GM12878 (cell line): ENCODE measurements at regions not wholly inside any gene's neighbourhood (a gene's known extent, or its start where the extent isn't known, plus 50 kb on each side); places are given as distances from the start of the nearest gene placed in this dataset.

Source experiments
- ATAC-seq: fragments of 200-7000 bp; cut with Tn5 transposase; 3 replicates; pipeline ENCODE4 v1.9.1; 2020; ENCODE audit warnings: mild to moderate bottlenecking, moderate library complexity
- BruUV-seq: library from RNA; stranded (reverse); fragments of 400-500 nt; replicated peaks from 2 replicates; lab custom pipeline; 2021; lab: Mats Ljungman, UMichigan
- CTCF ChIA-PET: fragments of 300-600 bp; sonication (Branson Sonifier 250); formaldehyde crosslinking; extraction: SDS; loops from one replicate; lab custom pipeline; 2021; ENCODE audit warnings: inconsistent platforms; lab: Yijun Ruan, JAX
- POLR2A ChIA-PET: fragments of 350-600 bp; formaldehyde crosslinking; extraction: SDS; loops from one replicate; lab custom pipeline; 2021; ENCODE audit warnings: inconsistent platforms; lab: Charles Lee
- RAD21 ChIA-PET: fragments of 300-600 bp; sonication (Branson Sonifier 250); formaldehyde crosslinking; loops from one replicate; lab custom pipeline; 2023; ENCODE audit warnings: antibody characterized with exemption; ENCODE audit not compliant: unreplicated experiment; lab: Charles Lee
- SMC1A ChIA-PET: fragments of 300-600 bp; sonication (Branson Sonifier 250); formaldehyde crosslinking; loops from one replicate; lab custom pipeline; 2023; ENCODE audit not compliant: unreplicated experiment, uncharacterized antibody; lab: Charles Lee
- DNase-seq: peaks from one replicate; pipeline ENCODE4 v3.0.0-alpha.2; 2011; ENCODE audit warnings: low read depth, low spot score
- FAIRE-seq: peaks from 3 replicates; lab custom pipeline; 2011; peaks lifted over from hg19 to GRCh38; lab: Jason Lieb, UNC
- H2AFZ ChIP-seq: 2 replicates; pipeline ENCODE4 v1.6.0; 2011; ENCODE audit warnings: low read depth, low read length, control low read depth; ENCODE audit not compliant: control insufficient read depth
- H3K27ac ChIP-seq: 2 replicates; pipeline ENCODE4 v1.5.1; 2011; ENCODE audit warnings: control low read depth; ENCODE audit not compliant: control insufficient read depth, insufficient read depth
- H3K27me3 ChIP-seq, 2 experiments: replicated peaks in 1 of 2; 2 replicates each; pipeline versions ENCODE4 v1.6.0 to v1.6.1; 2011; ENCODE audit warnings: low read length in 1 of 2; ENCODE audit not compliant: control insufficient read depth in 2 of 2, insufficient read depth in 2 of 2
- H3K36me3 ChIP-seq, 2 experiments: 2 replicates each; pipeline ENCODE4 v1.5.1; 2011; ENCODE audit warnings: low read length in 1 of 2; ENCODE audit not compliant: control insufficient read depth in 2 of 2, insufficient read depth in 2 of 2
- H3K4me1 ChIP-seq: 2 replicates; pipeline ENCODE4 v1.6.1; 2011; ENCODE audit warnings: mild to moderate bottlenecking, low read length, moderate library complexity, mixed read lengths; ENCODE audit not compliant: control insufficient read depth, insufficient read depth
- H3K4me2 ChIP-seq: 2 replicates; pipeline ENCODE4 v1.6.0; 2011; ENCODE audit warnings: control low read depth; ENCODE audit not compliant: control insufficient read depth, insufficient read depth
- H3K4me3 ChIP-seq: fragments of 200-600 bp; sonication (generic); 2 replicates; pipeline ENCODE4 v1.5.1; 2016
- H3K79me2 ChIP-seq: 2 replicates; pipeline ENCODE4 v1.6.0; 2011; ENCODE audit warnings: low read length; ENCODE audit not compliant: control insufficient read depth, insufficient read depth
- H3K9ac ChIP-seq: 2 replicates; pipeline ENCODE4 v1.8.0; 2011; ENCODE audit warnings: low read length, control low read depth, mixed read lengths; ENCODE audit not compliant: control insufficient read depth, insufficient read depth
- H3K9me3 ChIP-seq: replicated peaks from 3 replicates; pipeline ENCODE4 v1.5.1; 2011; ENCODE audit warnings: mild to moderate bottlenecking, low read length; ENCODE audit not compliant: control insufficient read depth, insufficient read depth
- H4K20me1 ChIP-seq: 2 replicates; pipeline ENCODE4 v1.6.0; 2011; ENCODE audit not compliant: control insufficient read depth, insufficient read depth
- BMI1 ChIP-seq: fragments of 450-650 bp; IDR thresholded peaks from 2 replicates; pipeline ENCODE4 v1.6.1; 2016; ENCODE audit warnings: mild to moderate bottlenecking, moderate library complexity, borderline replicate concordance
- HDAC6 ChIP-seq: fragments of 200-600 bp; sonication (generic); IDR thresholded peaks from one replicate; pipeline ENCODE4 v1.8.0; 2017; ENCODE audit warnings: antibody characterized with exemption; ENCODE audit not compliant: unreplicated experiment
- MXI1 ChIP-seq: fragments of 150-350 bp; IDR thresholded peaks from 2 replicates; pipeline ENCODE4 v1.6.1; 2011; ENCODE audit warnings: low read depth, mild to moderate bottlenecking, inconsistent platforms, low read length, improper control_type of control experiment
- NKRF ChIP-seq: fragments of 450-650 bp; conservative IDR thresholded peaks from 2 replicates; pipeline ENCODE4 v1.6.1; 2017; ENCODE audit warnings: mild to moderate bottlenecking, moderate library complexity
- PAX5 ChIP-seq: IDR thresholded peaks from 2 replicates; pipeline ENCODE4 v1.6.1; 2011; ENCODE audit warnings: low read depth, low read length, borderline replicate concordance
- POLR2AphosphoS5 ChIP-seq: IDR thresholded peaks from 2 replicates; pipeline ENCODE4 v1.6.1; 2011; ENCODE audit warnings: mild to moderate bottlenecking, low read length, inconsistent platforms
- SKIL ChIP-seq: fragments of 450-650 bp; IDR thresholded peaks from 2 replicates; pipeline ENCODE4 v1.6.1; 2017; ENCODE audit warnings: mild to moderate bottlenecking, low read depth, inconsistent platforms; ENCODE audit not compliant: poor library complexity, severe bottlenecking
- WRNIP1 ChIP-seq: IDR thresholded peaks from 2 replicates; pipeline ENCODE4 v1.6.1; 2011; ENCODE audit warnings: low read depth, low read length, improper control_type of control experiment, borderline replicate concordance
- WGBS: methylation state at CpG from one replicate; pipeline ENCODE4 v1.1.6; 2016; ENCODE audit warnings: low lambda C conversion rate; ENCODE audit not compliant: insufficient replicate concordance, insufficient coverage; ENCODE audit errors: missing lambda C conversion rate; 5-methylcytosine and 5-hydroxymethylcytosine counted together
- in situ Hi-C: fragments of 300-500 bp; cut with MboI; formaldehyde crosslinking; loops from 9 replicates; pipeline ENCODE4 v1.14.3; 2018; ENCODE audit warnings: mixed read lengths
- intact Hi-C: fragments of 100-400 bp; cut with micrococcal nuclease; formaldehyde crosslinking; loops from one replicate; pipeline ENCODE4 v1.14.2; 2022; ENCODE audit not compliant: unreplicated experiment
- TF ChIP-seq, protein P1 (sequence below): fragments of 450-650 bp; IDR thresholded peaks from 2 replicates; pipeline ENCODE4 v1.6.1; 2017; ENCODE audit warnings: mild to moderate bottlenecking, moderate library complexity
- TF ChIP-seq, protein P2 (sequence below): fragments of 450-650 bp; IDR thresholded peaks from 2 replicates; pipeline ENCODE4 v1.6.1; 2016; ENCODE audit warnings: mild to moderate bottlenecking, moderate library complexity, borderline replicate concordance
- TF ChIP-seq, protein P3 (sequence below): IDR thresholded peaks from 2 replicates; pipeline ENCODE4 v1.6.1; 2012; ENCODE audit warnings: low read depth, low read length, improper control_type of control experiment

- no peaks in the 10 kb centered on the region for H3K36me3 ChIP-seq
- H2AFZ ChIP-seq, result no peak overlapping the region
- H3K4me1 ChIP-seq, result no peaks in the 10 kb centered on the region
- no peak overlapping the region for H3K27ac ChIP-seq
- H3K79me2 ChIP-seq, result no peaks in the 10 kb centered on the region
- POLR2A ChIA-PET, result no interaction called here
- H3K9ac ChIP-seq, result no peak overlapping the region
- RAD21 ChIA-PET, result no interaction called here
- DNase-seq (no peak), ATAC-seq (no peak), FAIRE-seq (no peak)
- H4K20me1 ChIP-seq, result no peaks in the 10 kb centered on the region
- no peaks in the 10 kb centered on the region for H3K27me3 ChIP-seq
- 6% methylated on average over 6 of the region's 6 CpGs for WGBS
- TF ChIP-seq, protein P1, sequence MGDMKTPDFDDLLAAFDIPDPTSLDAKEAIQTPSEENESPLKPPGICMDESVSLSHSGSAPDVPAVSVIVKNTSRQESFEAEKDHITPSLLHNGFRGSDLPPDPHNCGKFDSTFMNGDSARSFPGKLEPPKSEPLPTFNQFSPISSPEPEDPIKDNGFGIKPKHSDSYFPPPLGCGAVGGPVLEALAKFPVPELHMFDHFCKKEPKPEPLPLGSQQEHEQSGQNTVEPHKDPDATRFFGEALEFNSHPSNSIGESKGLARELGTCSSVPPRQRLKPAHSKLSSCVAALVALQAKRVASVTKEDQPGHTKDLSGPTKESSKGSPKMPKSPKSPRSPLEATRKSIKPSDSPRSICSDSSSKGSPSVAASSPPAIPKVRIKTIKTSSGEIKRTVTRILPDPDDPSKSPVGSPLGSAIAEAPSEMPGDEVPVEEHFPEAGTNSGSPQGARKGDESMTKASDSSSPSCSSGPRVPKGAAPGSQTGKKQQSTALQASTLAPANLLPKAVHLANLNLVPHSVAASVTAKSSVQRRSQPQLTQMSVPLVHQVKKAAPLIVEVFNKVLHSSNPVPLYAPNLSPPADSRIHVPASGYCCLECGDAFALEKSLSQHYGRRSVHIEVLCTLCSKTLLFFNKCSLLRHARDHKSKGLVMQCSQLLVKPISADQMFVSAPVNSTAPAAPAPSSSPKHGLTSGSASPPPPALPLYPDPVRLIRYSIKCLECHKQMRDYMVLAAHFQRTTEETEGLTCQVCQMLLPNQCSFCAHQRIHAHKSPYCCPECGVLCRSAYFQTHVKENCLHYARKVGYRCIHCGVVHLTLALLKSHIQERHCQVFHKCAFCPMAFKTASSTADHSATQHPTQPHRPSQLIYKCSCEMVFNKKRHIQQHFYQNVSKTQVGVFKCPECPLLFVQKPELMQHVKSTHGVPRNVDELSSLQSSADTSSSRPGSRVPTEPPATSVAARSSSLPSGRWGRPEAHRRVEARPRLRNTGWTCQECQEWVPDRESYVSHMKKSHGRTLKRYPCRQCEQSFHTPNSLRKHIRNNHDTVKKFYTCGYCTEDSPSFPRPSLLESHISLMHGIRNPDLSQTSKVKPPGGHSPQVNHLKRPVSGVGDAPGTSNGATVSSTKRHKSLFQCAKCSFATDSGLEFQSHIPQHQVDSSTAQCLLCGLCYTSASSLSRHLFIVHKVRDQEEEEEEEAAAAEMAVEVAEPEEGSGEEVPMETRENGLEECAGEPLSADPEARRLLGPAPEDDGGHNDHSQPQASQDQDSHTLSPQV, result no peak
- TF ChIP-seq SKIL (no peak), POLR2AphosphoS5 (no peak), BMI1 (no peak), HDAC6 (no peak), WRNIP1 (no peak), NKRF (no peak), PAX5 (no peak), MXI1 (no peak)
- TF ChIP-seq, protein P2, sequence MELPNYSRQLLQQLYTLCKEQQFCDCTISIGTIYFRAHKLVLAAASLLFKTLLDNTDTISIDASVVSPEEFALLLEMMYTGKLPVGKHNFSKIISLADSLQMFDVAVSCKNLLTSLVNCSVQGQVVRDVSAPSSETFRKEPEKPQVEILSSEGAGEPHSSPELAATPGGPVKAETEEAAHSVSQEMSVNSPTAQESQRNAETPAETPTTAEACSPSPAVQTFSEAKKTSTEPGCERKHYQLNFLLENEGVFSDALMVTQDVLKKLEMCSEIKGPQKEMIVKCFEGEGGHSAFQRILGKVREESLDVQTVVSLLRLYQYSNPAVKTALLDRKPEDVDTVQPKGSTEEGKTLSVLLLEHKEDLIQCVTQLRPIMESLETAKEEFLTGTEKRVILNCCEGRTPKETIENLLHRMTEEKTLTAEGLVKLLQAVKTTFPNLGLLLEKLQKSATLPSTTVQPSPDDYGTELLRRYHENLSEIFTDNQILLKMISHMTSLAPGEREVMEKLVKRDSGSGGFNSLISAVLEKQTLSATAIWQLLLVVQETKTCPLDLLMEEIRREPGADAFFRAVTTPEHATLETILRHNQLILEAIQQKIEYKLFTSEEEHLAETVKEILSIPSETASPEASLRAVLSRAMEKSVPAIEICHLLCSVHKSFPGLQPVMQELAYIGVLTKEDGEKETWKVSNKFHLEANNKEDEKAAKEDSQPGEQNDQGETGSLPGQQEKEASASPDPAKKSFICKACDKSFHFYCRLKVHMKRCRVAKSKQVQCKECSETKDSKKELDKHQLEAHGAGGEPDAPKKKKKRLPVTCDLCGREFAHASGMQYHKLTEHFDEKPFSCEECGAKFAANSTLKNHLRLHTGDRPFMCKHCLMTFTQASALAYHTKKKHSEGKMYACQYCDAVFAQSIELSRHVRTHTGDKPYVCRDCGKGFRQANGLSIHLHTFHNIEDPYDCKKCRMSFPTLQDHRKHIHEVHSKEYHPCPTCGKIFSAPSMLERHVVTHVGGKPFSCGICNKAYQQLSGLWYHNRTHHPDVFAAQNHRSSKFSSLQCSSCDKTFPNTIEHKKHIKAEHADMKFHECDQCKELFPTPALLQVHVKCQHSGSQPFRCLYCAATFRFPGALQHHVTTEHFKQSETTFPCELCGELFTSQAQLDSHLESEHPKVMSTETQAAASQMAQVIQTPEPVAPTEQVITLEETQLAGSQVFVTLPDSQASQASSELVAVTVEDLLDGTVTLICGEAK, result no peak
- TF ChIP-seq, protein P3, sequence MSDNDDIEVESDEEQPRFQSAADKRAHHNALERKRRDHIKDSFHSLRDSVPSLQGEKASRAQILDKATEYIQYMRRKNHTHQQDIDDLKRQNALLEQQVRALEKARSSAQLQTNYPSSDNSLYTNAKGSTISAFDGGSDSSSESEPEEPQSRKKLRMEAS, result no peak
- no peak overlapping the region for H3K4me2 ChIP-seq
- intact Hi-C loops (no loop called here), in situ Hi-C loops (loop anchor here (10.0 kb wide), 1 partner anchor 55 kb away; no protein-coding TSS in a partner anchor)
- no TSS peak for BruUV-seq
- SMC1A ChIA-PET, result no interaction called here
- CTCF ChIA-PET, result no interaction called here
- no peaks in the 10 kb centered on the region; the same call in 2 of the 3 replicates for H3K9me3 ChIP-seq
- H3K4me3 ChIP-seq, result no peak overlapping the region
Observed at GRCh38 chr20:60759651-60760050, 492.4 kb upstream of the CDH4 start.
